Endometrial microvascular endothelial cells (primary cell): ENCODE measurements at regions not wholly inside any gene's neighbourhood (a gene's known extent, or its start where the extent isn't known, plus 50 kb on each side); places are given as distances from the start of the nearest gene placed in this dataset.

Experiments
- in situ Hi-C: cut with HindIII; loops from 2 replicates; pipeline ENCODE4 v1.10.0; 2017; ENCODE audit warnings: low sequenced_read_pairs, low pct_unique_long_range_greater_than_20kb; ENCODE audit errors: inconsistent ontology term

GRCh38 chr15:67000896-67001295 is 64.5 kb upstream of the SMAD3 start:
- in situ Hi-C loops, result loop anchor here (25.0 kb wide), 1 partner anchor 111 kb away; no protein-coding TSS in a partner anchor

- in situ Hi-C loops, result loop anchor here (25.0 kb wide), 1 partner anchor 110 kb away; no protein-coding TSS in a partner anchor
These were observed 63.0 kb upstream of the SMAD3 start for GRCh38 chr15:67002368-67002767.

DNA sequence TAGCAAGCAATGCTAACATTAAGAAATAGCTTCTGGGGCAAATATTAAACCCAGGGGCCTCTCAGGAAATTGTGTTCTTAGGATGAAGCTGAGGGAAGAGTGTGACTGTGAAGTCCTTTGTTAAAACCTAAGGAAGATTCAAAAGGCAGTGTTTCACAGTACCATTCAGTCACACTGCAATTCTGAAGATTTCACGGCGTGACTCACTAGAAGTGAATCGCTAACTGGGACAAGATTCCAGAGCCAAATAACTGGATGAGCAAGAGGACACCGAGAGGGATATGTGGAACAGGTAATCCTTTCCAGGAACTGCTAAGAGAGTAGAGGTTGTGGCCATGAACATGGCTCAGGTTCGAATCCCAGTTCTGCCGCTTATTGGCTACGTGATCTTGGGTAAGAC is 61.8 kb upstream of the SMAD3 start:
- in situ Hi-C loops, result loop anchor here (25.0 kb wide), 1 partner anchor 109 kb away; no protein-coding TSS in a partner anchor

DNA sequence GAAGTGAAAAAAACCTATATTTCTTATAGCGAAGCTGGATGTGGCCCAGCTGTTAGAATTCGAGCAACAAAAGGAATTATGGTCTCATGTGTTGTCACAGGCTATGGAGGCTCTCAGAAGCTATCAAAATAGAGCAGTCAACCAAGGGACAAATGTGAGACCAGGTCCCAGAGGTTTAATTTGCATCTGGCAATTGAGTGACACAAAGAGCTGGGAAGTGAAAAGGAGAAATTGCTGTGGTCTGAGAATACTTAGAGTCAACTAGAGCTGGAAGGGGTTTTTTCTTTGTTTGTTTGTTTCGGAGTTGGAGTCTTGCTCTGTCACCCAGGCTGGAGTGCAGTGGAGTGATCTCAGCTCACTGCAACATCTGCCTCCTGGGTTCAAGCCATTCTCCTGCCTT is 61.3 kb upstream of the SMAD3 start:
- in situ Hi-C loops, result loop anchor here (25.0 kb wide), 1 partner anchor 108 kb away; no protein-coding TSS in a partner anchor

GRCh38 chr15:67005294-67005996 is 60.0 kb upstream of the SMAD3 start:
- in situ Hi-C loops, result loop anchor here (25.0 kb wide), 1 partner anchor 107 kb away; no protein-coding TSS in a partner anchor

DNA sequence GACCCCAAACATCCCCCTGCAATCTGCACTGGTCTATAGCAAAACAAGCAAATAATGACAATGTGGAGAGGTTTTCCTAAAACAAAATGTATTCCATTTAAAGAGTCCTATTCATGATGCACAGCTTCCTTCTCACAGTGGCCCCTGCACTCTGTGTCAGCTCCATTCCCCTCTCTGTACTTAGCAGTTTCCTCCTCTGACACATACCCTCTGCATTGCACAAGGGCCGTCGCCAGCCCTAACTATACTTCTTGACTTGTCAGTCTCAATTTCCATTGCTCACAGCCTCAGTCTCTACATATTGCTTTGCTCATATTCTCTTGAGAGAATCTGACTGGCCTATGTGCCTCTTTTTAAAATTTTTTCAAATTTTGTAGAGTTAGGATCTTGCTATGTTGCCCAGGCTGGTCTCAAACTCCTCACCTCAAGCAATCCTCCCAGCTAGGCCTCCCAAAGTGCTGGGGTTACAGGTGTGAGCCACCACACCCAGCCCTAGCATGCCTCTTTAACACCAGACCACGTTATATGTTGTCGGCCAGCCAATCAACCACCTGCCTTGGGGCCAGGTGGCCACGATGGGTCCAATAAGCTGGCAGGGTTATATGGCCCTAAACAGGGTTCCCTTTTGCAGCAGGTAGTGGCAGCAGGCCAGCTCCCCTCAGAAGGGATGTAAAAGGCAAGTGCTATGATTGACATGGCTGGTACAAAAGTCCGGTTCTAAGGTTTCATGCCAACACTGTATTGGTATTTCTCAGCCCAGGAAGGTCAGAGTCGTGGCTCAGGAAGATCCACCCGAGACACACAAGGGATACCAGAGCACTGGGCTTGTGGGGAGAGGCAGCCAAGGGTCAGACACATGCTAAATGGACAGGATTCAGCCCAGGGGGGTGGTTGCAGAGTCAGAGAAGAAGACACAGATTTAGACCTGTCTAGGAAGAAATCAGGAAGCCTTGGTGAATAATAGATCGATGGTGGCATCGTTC is 59.0 kb upstream of the SMAD3 start:
- in situ Hi-C loops, result loop anchor here (25.0 kb wide), 1 partner anchor 106 kb away; no protein-coding TSS in a partner anchor

DNA sequence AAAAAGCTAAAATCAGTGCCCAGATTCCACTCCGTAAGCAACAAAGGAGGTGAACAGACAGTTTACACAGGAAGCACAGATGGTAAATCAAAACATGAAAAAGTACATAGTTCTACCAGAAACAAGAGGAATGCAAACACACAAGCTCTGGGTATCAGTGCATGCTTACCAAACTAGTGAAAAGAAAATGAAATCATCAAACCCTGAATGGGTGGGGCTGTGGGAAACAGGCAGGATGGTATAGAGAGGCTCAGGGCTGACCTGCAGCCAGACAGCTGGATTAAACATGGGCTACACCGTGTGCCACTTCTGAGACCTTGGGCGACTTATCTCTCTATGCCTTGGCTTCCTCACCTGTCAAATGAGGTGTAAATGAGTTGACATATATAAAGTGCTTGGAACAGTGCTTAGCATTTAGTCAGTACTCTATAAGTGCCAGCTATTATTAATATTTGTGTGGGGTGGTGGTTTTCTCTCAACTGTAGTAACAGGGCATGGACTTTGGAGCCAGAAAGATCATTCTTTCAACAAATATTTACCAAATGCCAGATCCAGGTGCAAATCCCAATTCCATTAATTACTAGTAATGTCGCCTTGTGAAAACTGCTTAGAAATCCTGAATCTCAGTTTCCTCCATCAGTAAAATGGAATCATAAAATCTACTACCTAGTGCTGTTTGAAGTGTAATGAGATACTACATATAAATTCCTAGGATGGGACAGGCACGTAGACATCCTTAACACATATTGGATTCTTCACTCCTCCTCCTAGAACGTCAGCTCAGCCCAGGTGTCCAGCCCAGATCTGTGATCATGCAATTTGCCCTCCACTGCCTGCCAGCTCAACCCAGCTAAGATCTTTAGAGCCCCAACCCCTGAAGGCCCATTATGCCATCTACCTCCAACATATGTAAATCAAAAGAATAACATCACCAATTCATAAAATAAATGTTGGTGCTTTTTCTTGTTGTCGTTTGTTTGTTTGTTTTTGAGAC is 55.5 kb upstream of the SMAD3 start:
- in situ Hi-C loops, result loop anchor here (25.0 kb wide), 1 partner anchor 102 kb away; no protein-coding TSS in a partner anchor

- in situ Hi-C loops, result loop anchor here (25.0 kb wide), 1 partner anchor 101 kb away; no protein-coding TSS in a partner anchor
These were observed 54.3 kb upstream of the SMAD3 start for GRCh38 chr15:67010898-67011616.

DNA sequence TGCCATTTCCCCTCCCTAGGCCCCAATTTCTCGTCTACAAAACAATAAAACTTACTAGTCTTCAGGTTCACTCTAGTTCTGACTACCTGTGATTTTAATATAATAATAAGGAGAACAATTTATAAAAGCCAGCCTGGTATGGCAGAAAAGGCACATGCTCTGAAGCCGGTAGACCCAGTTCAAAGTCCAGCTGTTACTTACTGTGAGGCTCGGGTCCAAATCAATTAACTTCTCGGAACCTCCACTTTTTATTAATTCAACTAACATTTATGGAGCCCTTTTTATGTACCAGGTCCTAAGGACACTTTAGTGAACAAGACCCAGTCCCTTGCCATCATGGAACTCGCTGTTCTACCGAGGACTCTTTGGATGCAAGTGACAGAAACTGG is 53.8 kb upstream of the SMAD3 start:
- in situ Hi-C loops, result loop anchor here (25.0 kb wide), 1 partner anchor 101 kb away; no protein-coding TSS in a partner anchor

- in situ Hi-C loops, result loop anchor here (25.0 kb wide), 1 partner anchor 99 kb away; no protein-coding TSS in a partner anchor
These were observed 51.7 kb upstream of the SMAD3 start for GRCh38 chr15:67013696-67014095.
